HG02885 (cell line): ENCODE measurements at regions not wholly inside any gene's neighbourhood (a gene's known extent, or its start where the extent isn't known, plus 50 kb on each side); places are given as distances from the start of the nearest gene placed in this dataset.

Experiments used
- ATAC-seq: cut with Tn5 transposase; IDR thresholded peaks from one replicate; pipeline ENCODE4 v1.9.1; 2021; ENCODE audit warnings: mild to moderate bottlenecking; ENCODE audit not compliant: unreplicated experiment, poor library complexity

GRCh38 chr9:89655990-89656657 is 51.3 kb downstream of the GADD45G start:
- ATAC-seq: no peak

GRCh38 chr9:89657295-89657694 is 52.5 kb downstream of the GADD45G start:
- ATAC-seq: no peak

GRCh38 chr9:89657765-89658164 is 53.0 kb downstream of the GADD45G start:
- ATAC-seq: peak; percentile 64

- no peak for ATAC-seq
Observed at GRCh38 chr9:89658401-89658800, 53.6 kb downstream of the GADD45G start.

GRCh38 chr9:89658931-89659330 is 54.1 kb downstream of the GADD45G start:
- no peak for ATAC-seq

GRCh38 chr9:89659473-89659872 is 54.7 kb downstream of the GADD45G start:
- no peak for ATAC-seq

- no peak for ATAC-seq
Observed at GRCh38 chr9:89659891-89660685, 55.3 kb downstream of the GADD45G start.

GRCh38 chr9:89661391-89661949 is 56.7 kb downstream of the GADD45G start:
- no peak for ATAC-seq

GRCh38 chr9:89661956-89662717 is 57.3 kb downstream of the GADD45G start:
- ATAC-seq: no peak

GRCh38 chr9:89662718-89663613 is 58.2 kb downstream of the GADD45G start:
- ATAC-seq: no peak

- ATAC-seq: no peak
Observed at GRCh38 chr9:89663614-89663970, 58.8 kb downstream of the GADD45G start.

- ATAC-seq: no peak
Observed at GRCh38 chr9:89664010-89664409, 59.2 kb downstream of the GADD45G start.

GRCh38 chr9:89664896-89665329 is 60.1 kb downstream of the GADD45G start:
- ATAC-seq: no peak

- ATAC-seq: no peak
Observed at GRCh38 chr9:89666364-89666763, 61.6 kb downstream of the GADD45G start.

GRCh38 chr9:89666950-89667349 is 62.1 kb downstream of the GADD45G start:
- no peak for ATAC-seq

GRCh38 chr9:89667726-89668125 is 62.9 kb downstream of the GADD45G start:
- ATAC-seq: no peak

- ATAC-seq: no peak
Observed at GRCh38 chr9:89668216-89668865, 63.5 kb downstream of the GADD45G start.

- no peak for ATAC-seq
Observed at GRCh38 chr9:89668866-89669246, 64.0 kb downstream of the GADD45G start.

GRCh38 chr9:89669361-89669842 is 64.6 kb downstream of the GADD45G start:
- no peak for ATAC-seq
